DMS53 (cell line): ENCODE measurements at regions not wholly inside any gene's neighbourhood (a gene's known extent, or its start where the extent isn't known, plus 50 kb on each side); places are given as distances from the start of the nearest gene placed in this dataset.

ENCODE experiments used
- DNase-seq: peaks from one replicate; lab custom pipeline; 2025; lab: John Stamatoyannopoulos, UW

- no peak for DNase-seq
Measured at GRCh38 chr7:42756841-42757240, 155.0 kb downstream of the C7orf25 start.

- no peak for DNase-seq
Measured at GRCh38 chr7:42753811-42754363, 158.0 kb downstream of the C7orf25 start.

GRCh38 chr7:42753367-42753766 lies 158.5 kb downstream of the C7orf25 start:
- DNase-seq = no peak

DNA sequence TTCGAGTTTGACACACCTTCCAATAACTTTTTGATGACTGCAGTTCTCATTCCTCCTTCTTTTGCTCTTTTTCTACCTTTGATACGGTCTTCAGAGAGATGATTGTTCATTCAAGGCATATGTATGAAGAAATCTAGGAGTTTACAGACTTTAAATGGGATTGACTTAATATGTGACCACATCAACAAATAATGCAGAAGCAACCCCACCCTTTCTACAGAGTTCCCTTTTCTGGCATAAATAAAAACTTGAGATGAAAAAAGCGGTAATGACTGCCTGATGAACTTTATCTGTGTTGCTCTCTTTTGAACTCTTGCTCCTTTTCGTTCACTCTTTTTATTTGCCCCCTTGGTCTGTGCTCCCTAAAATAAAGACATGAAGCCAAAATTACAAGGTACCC lies 161.7 kb downstream of the C7orf25 start:
- DNase-seq = no peak

- DNase-seq = peak; percentile 61
Measured at GRCh38 chr7:42747044-42747443, 164.8 kb downstream of the C7orf25 start.

GRCh38 chr7:42746214-42746613 lies 165.7 kb downstream of the C7orf25 start:
- DNase-seq = peak; percentile 52

- DNase-seq = peak; percentile 80
Measured at GRCh38 chr7:42745357-42746059, 166.4 kb downstream of the C7orf25 start.

DNA sequence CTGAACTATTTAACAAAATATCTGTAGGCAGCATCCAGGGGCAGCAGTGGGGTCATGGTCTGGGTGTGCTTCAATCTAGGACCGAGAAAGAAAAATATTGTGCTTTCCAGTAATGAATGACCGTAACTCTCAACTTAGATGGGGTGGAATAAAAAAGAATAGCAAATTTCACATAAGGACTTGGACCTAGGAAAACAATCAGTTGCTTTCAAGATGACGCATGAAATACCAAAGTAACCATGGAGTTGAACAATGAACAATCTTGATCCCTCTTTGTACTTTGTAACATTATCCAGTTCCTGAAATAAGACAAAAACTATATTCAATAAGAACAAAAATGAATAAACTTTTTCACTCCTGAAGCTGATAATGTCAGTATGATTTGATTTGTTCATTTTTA lies 167.1 kb downstream of the C7orf25 start:
- no peak for DNase-seq

GRCh38 chr7:42743077-42743858 lies 168.6 kb downstream of the C7orf25 start:
- DNase-seq = no peak

DNA sequence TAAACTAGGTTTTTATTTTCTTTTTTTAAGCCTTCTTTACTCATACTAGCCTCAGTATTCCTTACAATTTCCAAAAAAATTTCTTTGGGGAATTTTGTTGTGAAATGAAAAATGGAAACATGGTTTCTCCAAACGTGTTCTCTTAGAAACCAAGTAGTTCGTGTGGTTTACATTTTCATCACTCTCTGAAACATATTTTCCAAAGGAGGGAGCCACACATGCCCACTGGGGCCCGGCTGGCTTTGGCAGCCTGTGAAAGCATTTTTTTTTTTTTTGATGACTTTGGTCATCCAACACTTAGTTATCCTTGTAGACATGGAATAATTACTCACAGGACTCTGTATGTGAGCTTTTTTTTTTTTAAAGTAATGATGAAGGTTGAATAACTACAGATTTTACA lies 169.6 kb downstream of the C7orf25 start:
- no peak for DNase-seq

DNA sequence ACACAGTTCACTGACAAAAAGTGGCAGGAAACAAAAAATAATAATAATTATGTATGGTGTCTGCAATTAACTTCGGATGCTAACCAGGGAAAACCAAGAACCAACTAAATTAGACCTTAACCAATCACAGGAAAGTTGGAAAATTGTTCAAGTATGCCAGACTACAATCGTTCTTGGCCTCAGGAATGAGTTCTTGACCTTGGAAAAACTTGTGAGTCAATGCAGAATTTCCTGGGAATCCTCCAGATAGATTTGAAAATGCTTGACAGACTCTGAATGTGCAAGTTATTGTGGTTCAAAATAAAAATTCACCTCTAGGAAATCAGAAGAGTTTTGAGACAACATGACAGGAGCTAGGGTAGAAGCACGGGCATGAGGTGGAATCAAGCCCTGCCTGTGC lies 171.5 kb downstream of the C7orf25 start:
- DNase-seq = no peak

- DNase-seq = no peak
Measured at GRCh38 chr7:42739638-42740037, 172.2 kb downstream of the C7orf25 start.

GRCh38 chr7:42736931-42737330 lies 174.9 kb downstream of the C7orf25 start:
- peak; percentile 64 for DNase-seq

DNA sequence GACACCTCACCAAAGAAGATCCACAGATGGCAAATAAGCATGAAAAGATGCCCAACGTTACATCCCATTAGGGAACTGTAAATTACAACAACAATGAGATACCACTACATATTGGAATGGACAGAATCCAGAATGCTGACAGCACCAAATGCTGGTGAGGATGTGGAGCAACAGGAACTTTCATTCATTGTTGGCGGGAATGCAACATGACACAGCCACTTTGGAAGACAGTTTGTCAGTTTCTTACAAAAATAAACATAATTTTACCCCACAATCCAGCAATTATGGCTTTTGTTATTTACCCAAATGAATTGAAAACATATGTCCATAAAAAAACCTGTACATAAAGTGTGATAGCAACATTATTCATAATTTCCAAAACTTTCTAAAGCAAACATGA lies 176.8 kb downstream of the C7orf25 start:
- DNase-seq = no peak

GRCh38 chr7:42734568-42734967 lies 177.3 kb downstream of the C7orf25 start:
- DNase-seq = no peak

GRCh38 chr7:42733040-42733439 lies 178.8 kb downstream of the C7orf25 start:
- DNase-seq = no peak

GRCh38 chr7:42730586-42730985 lies 181.3 kb downstream of the C7orf25 start:
- no peak for DNase-seq

- no peak for DNase-seq
Measured at GRCh38 chr7:42729053-42729765, 182.7 kb downstream of the C7orf25 start.

DNA sequence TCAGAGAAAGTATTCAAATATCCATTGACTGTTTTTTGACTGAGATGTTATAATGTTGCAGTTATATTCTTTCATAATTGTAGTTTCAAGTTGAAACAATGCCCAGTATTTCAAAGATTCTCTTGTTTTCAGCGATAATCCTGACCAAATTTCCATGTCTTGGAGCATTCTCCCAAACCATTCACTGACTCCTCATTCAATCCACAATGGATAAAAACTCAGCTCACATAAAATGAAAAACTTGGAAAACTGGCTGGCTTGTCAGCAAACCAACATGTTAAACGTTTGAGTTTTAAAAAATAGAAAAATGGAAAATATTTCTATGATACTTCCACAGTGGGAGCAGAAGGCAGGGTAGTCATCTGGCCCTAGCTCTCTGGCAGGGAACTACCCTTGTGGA lies 184.4 kb downstream of the C7orf25 start:
- DNase-seq = no peak

DNA sequence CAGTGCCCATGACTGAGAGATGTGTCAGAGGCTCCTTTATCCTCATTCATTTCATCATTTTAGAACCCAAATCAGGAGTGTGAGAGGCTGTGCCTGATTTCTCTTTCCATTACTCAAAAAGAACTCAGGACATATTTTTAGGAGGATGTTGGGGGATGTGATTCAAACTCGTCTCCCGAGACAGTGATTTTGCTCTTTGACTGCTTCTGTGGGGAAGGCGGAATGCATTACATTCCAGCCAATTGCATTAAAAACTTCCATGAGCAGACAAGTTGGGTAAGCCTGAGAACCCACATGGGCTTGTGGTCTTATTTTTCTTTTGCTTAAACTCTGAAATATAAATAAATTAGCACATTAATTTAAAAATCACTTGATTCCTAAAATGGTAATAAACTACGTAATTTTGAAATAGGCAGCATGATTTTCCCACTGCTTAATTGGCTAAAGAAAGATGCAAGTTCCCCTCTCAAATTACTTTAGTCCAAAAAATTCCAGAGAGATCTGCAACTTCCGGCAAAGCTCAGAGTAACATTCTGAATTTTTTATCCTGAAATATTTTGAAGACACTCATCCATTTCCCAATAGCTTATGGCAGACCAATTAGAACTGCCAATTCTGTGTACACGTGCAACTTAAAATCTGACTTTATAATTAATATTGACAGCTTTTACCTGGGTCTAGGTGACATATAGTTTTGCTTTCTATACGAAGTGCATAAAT lies 185.6 kb downstream of the C7orf25 start:
- DNase-seq = no peak

- DNase-seq = peak; percentile 10
Measured at GRCh38 chr7:42722716-42723115, 189.2 kb downstream of the C7orf25 start.

DNA sequence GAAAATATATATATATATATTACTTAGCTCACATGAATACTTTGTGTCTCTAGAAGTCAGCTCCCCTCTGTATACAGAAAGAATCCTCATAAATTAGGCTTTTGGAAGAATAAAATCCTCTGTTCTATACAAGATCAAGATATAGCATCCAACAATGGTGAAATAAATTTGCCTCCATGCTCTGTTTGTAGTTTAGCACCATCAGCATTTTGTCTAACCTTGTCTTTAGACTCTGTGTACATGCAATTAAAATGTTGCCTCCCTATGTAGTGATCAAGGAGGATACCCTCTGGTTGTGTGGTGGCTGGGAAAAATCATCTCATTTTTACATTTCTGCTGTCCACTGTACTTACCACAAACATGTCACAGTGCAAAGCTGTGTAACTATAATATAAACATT lies 189.7 kb downstream of the C7orf25 start:
- DNase-seq = no peak
